Effector CD4-positive, alpha-beta T cell (primary cell): ENCODE measurements at regions not wholly inside any gene's neighbourhood (a gene's known extent, or its start where the extent isn't known, plus 50 kb on each side); places are given as distances from the start of the nearest gene placed in this dataset.
"Not testable (repeated sequence)": the region's sequence is repeated elsewhere in the genome, so short reads cannot be mapped to it uniquely, and the experiment has no call there.

Experiments used
- DNase-seq: peaks from one replicate; pipeline ENCODE4 v3.0.0-alpha.2; 2020

DNA sequence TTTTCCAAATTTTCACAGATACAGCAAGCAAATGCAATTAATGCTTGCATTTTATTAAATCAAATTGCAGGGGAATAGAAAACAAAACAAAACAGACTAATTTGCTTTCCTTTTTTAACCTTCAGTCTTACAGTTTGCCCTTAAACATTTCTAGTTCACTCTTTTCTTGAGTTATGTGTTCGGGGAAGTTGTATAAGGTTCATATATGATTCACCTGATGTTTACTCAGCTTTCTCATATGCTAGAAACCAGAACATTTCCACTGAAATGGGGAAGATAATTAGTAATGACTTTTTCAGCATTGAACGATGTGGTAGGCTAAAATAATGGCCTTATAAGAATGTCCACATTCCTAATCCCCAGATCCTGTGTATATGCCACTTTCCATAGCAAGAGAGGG lies 176.2 kb upstream of the NBPF9 start:
- DNase-seq = not testable (repeated sequence)

DNA sequence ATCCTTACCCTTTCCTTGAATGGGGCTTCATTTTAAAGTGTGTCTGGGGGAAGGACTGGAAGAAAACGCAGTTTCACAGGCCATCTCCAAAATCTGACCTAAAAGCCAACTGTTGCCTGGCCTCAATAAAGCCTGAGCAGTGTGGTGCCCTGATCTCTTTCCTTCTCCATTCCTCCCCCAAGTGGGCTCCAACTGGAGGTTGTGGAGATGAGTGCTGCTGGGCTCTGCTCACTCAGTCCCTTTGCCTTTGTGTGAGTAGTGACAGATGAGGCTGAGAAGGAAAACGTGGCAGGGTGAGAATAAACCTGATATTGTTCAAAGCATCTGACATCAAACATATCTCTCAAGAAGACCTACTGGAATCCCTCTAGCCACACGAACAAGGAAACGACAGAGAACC lies 181.4 kb upstream of the NBPF9 start:
- not testable (repeated sequence) for DNase-seq

GRCh38 chr1:149285205-149285604 lies 181.9 kb upstream of the NBPF9 start:
- not testable (repeated sequence) for DNase-seq

- peak; percentile 12 for DNase-seq
These were observed 182.3 kb upstream of the NBPF9 start for GRCh38 chr1:149285638-149286037.

GRCh38 chr1:149288580-149288979 lies 185.2 kb upstream of the NBPF9 start:
- DNase-seq = not testable (repeated sequence)

- not testable (repeated sequence) for DNase-seq
These were observed 174.2 kb upstream of the NBPF19 start for GRCh38 chr1:149300478-149301218.

DNA sequence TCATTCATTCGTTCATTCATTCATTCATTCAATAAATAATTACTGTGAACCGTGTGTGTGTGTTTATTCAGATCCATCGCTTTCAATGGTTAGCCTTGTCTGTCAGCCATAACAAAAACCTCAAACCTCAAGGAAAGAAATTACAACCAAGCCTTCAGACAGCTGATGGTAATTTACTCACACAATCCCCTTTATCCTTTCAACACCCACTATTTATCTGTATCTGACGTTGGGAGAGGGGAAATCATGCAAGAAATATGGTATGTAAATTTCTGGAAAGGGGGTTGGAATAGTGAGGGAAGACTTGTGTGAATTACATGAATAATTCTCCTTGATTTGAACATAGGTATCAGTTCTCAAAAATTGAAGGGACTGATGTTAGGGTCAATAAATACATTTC lies 173.6 kb upstream of the NBPF19 start:
- DNase-seq = not testable (repeated sequence)

DNA sequence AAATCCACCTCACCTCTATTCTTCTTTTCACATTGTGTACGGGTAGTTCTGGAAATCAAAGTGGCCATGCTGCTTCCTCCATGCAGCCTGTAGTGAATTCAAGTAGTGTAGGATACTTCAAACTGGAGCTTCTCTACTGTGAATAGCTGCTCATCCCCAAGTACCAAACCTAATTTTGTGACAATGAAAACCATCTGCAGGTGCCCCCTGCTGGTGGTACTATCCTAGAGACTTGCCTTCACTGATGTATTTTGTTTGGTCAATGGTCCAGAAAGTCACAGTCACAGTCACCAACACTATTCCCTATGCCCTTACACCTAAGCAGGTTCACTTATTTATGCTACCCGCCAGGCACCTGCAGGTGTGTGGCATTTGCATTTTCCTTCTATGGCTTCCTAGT lies 170.0 kb upstream of the NBPF19 start:
- DNase-seq = not testable (repeated sequence)

DNA sequence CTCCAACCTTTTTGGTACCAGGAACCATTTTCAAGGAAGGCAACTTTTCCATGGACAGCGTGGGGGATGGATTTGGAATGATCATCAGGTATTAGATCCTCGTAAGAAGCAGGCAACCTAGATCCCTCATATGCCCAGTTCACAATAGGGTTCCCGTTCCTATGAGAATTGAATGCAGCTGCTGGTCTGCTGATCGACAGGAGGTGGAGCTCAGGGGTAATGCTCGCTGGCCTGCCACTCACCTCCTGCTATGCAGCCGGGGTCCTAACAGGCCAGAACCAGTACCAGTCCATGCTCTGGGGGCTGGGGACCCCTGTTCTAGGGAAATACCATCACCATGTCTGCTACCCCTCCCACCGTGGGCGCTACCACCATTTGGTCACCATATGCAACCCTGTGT lies 167.2 kb upstream of the NBPF19 start:
- DNase-seq = not testable (repeated sequence)

DNA sequence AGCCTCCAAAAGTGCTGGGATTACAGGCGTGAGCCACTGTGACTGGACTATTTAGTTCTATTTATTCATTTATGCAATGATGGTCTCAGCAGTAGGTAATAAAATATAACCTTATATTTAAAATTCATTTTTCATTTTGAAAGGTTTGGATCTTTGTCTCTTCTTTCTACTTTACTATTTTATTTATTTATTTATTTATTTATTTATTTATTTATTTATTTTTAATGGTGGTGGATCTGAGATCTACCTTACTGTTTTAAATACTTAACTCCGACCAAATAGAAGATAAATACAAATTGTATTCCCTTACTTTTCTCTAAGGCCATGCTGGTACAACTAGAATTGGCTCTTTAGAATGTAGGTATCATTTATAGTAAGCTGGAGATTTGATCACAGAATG lies 159.9 kb upstream of the NBPF19 start:
- DNase-seq = not testable (repeated sequence)

DNA sequence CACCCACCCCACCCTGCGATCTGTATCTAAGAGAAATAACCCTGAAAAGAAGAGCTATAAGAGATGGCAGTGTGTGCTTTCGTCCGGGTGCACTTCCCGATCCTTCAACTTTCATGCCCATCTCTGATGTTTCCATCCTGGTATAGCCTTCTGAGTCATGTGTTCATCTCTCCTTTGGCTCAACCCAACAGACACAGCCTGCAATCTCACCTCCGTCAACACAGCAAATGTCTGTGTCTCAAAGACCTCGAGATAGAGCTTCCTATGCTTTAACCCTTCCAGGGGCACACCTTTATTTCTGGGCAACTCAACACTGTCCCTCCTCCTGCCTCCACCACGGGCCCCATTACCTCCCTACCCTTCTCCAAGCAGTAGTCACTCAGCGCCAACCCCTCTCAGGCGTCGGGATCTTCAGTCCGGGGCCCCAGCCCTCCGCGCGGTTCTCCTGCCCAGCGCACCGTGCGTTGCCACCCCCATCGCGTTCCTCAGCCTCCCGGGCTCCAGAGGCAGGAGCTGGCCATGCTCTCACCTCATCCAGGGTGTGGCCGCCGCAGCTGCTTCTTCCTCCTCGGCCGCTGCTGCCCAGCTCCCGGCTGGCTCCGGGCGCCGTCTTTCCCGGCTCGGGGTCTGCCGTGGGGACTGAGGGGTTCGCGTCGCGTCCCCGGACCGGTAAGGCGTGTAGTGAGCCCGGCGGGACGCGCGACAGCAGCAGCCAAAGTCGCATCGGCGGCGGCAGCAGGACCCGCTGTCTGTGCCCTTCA lies 153.7 kb upstream of the NBPF19 start:
- DNase-seq = not testable (repeated sequence)

DNA sequence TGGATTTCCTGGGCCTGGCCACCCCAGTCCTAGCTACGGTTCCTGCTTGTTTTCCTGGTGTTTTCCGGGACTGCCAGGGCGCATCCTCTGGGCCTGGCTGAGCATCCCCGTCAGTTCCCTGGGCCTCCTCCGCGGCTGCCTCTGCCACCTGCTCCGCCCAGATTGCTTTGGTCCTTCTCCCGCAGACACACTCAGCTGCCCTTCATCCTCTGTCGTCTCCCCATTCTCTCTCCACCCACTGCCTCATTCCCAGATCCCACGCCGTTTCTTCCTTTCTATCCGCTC lies 153.2 kb upstream of the NBPF19 start:
- not testable (repeated sequence) for DNase-seq

DNA sequence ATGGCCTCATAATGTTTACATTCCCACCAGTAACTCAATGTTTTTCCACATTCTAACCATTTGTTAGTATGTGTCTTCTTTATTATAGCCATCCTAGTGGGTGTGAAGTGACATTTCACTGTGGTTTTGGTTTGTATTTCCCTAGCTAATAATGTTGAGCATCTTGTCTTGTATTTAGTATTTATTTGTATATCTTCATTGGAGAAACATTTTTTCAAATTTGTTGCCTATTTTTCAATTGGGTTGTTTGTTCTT lies 144.8 kb upstream of the NBPF19 start:
- not testable (repeated sequence) for DNase-seq

DNA sequence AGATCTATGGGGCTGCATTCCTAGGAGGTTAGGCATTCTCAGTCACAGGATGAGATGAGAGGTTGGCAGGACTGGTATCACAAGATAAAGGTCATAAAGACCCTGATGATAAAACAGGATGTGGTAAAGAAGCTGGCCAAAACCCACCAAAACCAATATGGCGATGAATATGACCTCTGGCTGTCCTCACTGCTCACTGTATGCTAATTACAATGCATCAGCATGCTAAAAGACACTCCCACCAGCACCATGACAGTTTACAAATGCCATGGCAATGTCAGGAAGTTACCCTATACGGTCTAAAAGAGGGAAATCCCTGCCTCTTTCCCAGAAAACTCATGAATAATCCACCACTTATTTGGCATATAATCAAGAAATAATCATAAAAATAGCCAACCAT lies 138.8 kb upstream of the NBPF19 start:
- not testable (repeated sequence) for DNase-seq

DNA sequence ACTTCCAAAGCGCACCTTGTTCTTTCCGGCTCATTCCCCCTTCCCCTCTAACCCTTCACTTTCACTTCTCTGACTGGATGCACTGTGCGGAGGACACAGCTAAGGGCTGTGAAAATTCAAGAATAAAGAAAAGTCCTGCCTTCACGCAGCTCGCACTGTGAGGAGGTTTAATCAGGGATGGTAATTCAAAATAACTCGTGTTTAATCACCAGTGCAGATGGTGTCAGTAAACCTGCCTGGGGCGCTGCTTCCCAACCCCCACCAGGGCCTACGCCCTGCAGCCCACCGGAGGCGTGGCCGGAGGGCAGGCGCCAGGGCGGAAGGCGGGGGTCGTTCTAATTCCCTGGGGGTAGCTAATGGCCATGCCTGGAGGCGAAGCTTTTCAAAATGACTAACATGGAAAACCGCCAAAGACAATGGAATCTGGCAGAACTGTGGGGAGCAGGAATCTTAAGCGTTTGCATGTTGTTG lies 136.6 kb upstream of the NBPF19 start:
- not testable (repeated sequence) for DNase-seq

- not testable (repeated sequence) for DNase-seq
These were observed 136.1 kb upstream of the NBPF19 start for GRCh38 chr1:149338698-149339097.

DNA sequence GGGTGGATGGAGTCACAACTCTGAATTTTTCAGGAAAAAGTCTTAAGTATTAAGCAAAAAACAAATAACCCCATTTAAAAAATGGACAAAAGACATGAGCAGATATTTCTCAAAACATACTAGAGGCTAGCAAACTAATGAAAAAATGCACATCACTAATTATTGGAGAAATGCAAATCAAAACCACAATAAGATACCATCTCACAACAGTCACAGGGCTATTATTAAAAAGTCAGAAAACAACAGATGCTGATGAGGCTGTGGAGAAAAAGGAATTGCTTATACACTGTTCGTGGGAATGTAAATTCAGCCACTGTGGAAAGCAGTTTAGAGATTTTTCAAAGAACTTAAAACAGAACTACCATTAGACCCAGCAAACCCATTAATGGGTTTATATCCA lies 125.4 kb upstream of the NBPF19 start:
- not testable (repeated sequence) for DNase-seq

DNA sequence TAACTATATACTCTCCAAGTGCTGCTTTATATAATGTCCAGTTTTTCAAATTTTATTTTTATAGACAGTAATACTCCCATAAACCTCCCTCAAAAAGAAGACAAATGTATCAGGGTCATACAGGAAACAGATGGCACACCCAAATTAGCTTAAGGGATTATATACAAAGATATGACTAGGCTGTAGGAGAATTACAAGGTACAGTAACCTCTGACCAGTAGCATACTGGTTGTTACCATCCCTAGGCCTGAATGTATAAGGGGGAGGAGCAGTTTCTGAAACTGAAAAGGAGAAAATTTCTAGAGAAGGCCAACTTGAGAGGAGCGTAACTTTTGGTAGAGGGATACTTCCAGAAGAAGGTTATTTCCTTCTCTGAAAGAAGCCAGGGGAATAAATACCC lies 122.6 kb upstream of the NBPF19 start:
- DNase-seq = not testable (repeated sequence)

GRCh38 chr1:149354579-149354978 lies 120.3 kb upstream of the NBPF19 start:
- DNase-seq = not testable (repeated sequence)

DNA sequence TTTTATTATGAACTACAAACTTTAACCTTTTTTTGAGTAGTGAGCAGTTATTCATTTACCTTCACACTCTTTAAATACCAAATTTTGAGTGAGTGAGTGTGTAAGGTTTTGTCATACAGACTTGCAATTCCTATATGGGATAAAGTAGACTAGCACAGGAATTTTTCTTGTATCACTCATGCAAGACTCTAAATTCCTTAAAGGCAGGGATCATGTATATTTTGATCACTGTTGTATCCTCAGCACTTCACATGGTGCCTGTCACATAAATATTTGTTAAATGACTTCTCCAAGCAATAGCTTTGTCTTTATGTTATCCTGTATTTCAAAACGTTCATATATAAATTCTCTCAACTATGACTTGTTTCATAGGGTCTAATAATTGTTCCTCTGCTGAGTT lies 119.1 kb upstream of the NBPF19 start:
- DNase-seq = not testable (repeated sequence)

- not testable (repeated sequence) for DNase-seq
These were observed 118.7 kb upstream of the NBPF19 start for GRCh38 chr1:149356152-149356551.

DNA sequence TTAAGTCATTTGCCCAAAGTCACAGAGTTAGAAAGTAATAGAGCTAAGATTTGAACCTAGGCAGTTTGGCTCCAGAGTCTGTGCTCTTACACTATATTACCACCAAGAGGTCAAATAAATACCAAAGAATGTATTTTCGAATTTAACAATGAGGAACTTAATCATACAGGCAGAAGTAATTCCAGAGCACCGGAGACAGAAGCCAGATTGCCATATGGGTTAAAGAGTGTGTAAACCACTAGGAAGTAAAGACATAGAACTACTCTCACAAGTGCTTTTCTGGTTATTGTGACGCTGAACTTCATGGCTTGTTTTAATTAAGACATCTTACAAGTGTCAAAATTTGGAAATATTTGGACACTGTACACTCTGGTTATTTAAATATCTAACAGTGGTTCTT lies 114.5 kb upstream of the NBPF19 start:
- DNase-seq = not testable (repeated sequence)

DNA sequence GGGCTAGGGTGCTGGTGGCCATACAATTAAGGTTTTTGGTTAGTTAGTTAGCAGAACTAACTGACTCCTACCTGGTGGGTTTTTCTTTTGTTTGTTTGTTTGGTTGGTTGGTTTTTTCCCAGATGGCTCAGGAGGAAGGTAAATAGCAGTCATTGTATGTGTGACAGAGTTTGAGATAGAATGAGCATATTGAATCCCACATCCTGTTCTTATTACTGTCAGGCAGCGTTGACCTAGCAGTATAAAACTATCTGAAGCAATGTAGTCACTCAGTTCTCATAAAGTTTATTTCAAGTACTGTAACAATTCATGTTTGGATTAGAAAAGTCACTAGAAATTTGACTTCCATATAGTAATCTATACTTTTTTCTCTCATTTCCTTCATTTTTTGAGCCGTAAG lies 113.5 kb upstream of the NBPF19 start:
- DNase-seq = not testable (repeated sequence)

GRCh38 chr1:149364188-149364981 lies 110.5 kb upstream of the NBPF19 start:
- DNase-seq = not testable (repeated sequence)
